Immature natural killer cell (primary cell): ENCODE measurements at regions not wholly inside any gene's neighbourhood (a gene's known extent, or its start where the extent isn't known, plus 50 kb on each side); places are given as distances from the start of the nearest gene placed in this dataset.

Experiments used
- DNase-seq, 3 donors: peaks; one replicate each; pipeline ENCODE4 v3.0.0; 2022; ENCODE audit warnings: mixed read lengths in 1 of 3
- H3K27ac Mint-ChIP-seq, 6 donors: one replicate each; pipeline ENCODE4 v1.8.0; 2020; ENCODE audit warnings: mixed read lengths in 6 of 6, mild to moderate bottlenecking in 5 of 6, inconsistent platforms in 4 of 6, moderate library complexity in 3 of 6
- H3K27me3 Mint-ChIP-seq, 3 donors: one replicate each; pipeline ENCODE4 v1.8.0; 2020 to 2021; ENCODE audit warnings: low read depth in 3 of 3, mild to moderate bottlenecking in 3 of 3, mixed read lengths in 3 of 3, moderate library complexity in 3 of 3, inconsistent platforms in 1 of 3
- H3K36me3 Mint-ChIP-seq, 3 donors: one replicate each; pipeline ENCODE4 v1.8.0; 2020; ENCODE audit warnings: mixed read lengths in 3 of 3, inconsistent platforms in 2 of 3, mild to moderate bottlenecking in 2 of 3
- H3K4me1 Mint-ChIP-seq, 2 donors: one replicate each; pipeline ENCODE4 v1.8.0; 2020; ENCODE audit warnings: inconsistent platforms in 2 of 2, mild to moderate bottlenecking in 2 of 2, mixed read lengths in 2 of 2, moderate library complexity in 1 of 2
- H3K4me3 Mint-ChIP-seq, 5 donors: one replicate each; pipeline ENCODE4 v1.8.0; 2020; ENCODE audit warnings: mild to moderate bottlenecking in 5 of 5, mixed read lengths in 5 of 5, inconsistent platforms in 3 of 5, moderate library complexity in 3 of 5
- H3K9me3 Mint-ChIP-seq, 6 donors: one replicate each; pipeline ENCODE4 v1.8.0; 2020; ENCODE audit warnings: mild to moderate bottlenecking in 6 of 6, mixed read lengths in 6 of 6, inconsistent platforms in 4 of 6, moderate library complexity in 3 of 6

GRCh38 chr9:10930081-10930480 is 317.3 kb upstream of the PTPRD start:
- Mint-ChIP-seq H3K27ac (no peak overlapping the region), H3K27me3 (peaks cover 0 to 2% (median 0%) of the 10 kb centered on the region in 3 donors), H3K36me3 (peaks cover 0 to under 1% (median 0%) of the 10 kb centered on the region in 3 donors), H3K4me3 (no peak overlapping the region), H3K9me3 (peaks cover 6 to 50% (median 22%) of the 10 kb centered on the region in 6 donors), H3K4me1 (no peaks in the 10 kb centered on the region)
- no peak for DNase-seq

- peaks cover 0 to 4% (median 3%) of the 10 kb centered on the region in 3 donors for H3K36me3 Mint-ChIP-seq
Measured at GRCh38 chr9:10946676-10947410, 334.0 kb upstream of the PTPRD start.

GRCh38 chr9:10957878-10958277 is 345.1 kb upstream of the PTPRD start:
- H3K4me1 Mint-ChIP-seq: no peaks in the 10 kb centered on the region
- no peak for DNase-seq
- H3K4me3 Mint-ChIP-seq: no peak overlapping the region
- no peak overlapping the region for H3K27ac Mint-ChIP-seq
- H3K27me3 Mint-ChIP-seq: peaks cover 0 to 4% (median 0%) of the 10 kb centered on the region in 3 donors
- H3K36me3 Mint-ChIP-seq: peaks cover 0 to 4% (median 0%) of the 10 kb centered on the region in 3 donors
- H3K9me3 Mint-ChIP-seq: peaks cover 11 to 49% (median 29%) of the 10 kb centered on the region in 6 donors

More at GRCh38 chr9:10946676-10947410, 334.0 kb upstream of the PTPRD start:
- Mint-ChIP-seq H3K27ac (no peak overlapping the region), H3K4me3 (no peak overlapping the region), H3K4me1 (no peaks in the 10 kb centered on the region), H3K9me3 (peaks cover 13 to 34% (median 27%) of the 10 kb centered on the region in 6 donors), H3K27me3 (peaks cover 0 to 2% (median 1%) of the 10 kb centered on the region in 3 donors)
- no peak for DNase-seq

GRCh38 chr9:10961883-10962282 is 349.1 kb upstream of the PTPRD start:
- H3K27me3 Mint-ChIP-seq: peaks cover 0 to 6% (median 0%) of the 10 kb centered on the region in 3 donors
- peaks cover 13 to 66% (median 35%) of the 10 kb centered on the region in 6 donors for H3K9me3 Mint-ChIP-seq
- H3K4me1 Mint-ChIP-seq: no peaks in the 10 kb centered on the region
- H3K36me3 Mint-ChIP-seq: peaks cover 0 to 4% (median 0%) of the 10 kb centered on the region in 3 donors
- no peak overlapping the region for H3K27ac Mint-ChIP-seq
- H3K4me3 Mint-ChIP-seq: no peak overlapping the region
- no peak for DNase-seq

GRCh38 chr9:10983251-10983650 is 370.4 kb upstream of the PTPRD start:
- Mint-ChIP-seq H3K27ac (no peak overlapping the region), H3K4me3 (no peak overlapping the region), H3K9me3 (peaks cover 0 to 36% (median 23%) of the 10 kb centered on the region in 6 donors), H3K36me3 (no peaks in the 10 kb centered on the region), H3K4me1 (no peaks in the 10 kb centered on the region), H3K27me3 (no peaks in the 10 kb centered on the region)
- DNase-seq: no peak

GRCh38 chr9:10999646-11000045 is 386.8 kb upstream of the PTPRD start:
- no peak overlapping the region for H3K27ac Mint-ChIP-seq
- no peak overlapping the region for H3K4me3 Mint-ChIP-seq
- no peak for DNase-seq
- H3K9me3 Mint-ChIP-seq: peaks cover 17 to 54% (median 32%) of the 10 kb centered on the region in 6 donors
- peaks cover 0 to 3% (median 0%) of the 10 kb centered on the region in 3 donors for H3K27me3 Mint-ChIP-seq
- no peaks in the 10 kb centered on the region for H3K4me1 Mint-ChIP-seq
- H3K36me3 Mint-ChIP-seq: peaks cover 0 to 3% (median 2%) of the 10 kb centered on the region in 3 donors

GRCh38 chr9:11001546-11001945 is 388.7 kb upstream of the PTPRD start:
- Mint-ChIP-seq H3K36me3 (peaks cover 0 to 3% (median 0%) of the 10 kb centered on the region in 3 donors), H3K27me3 (peaks cover 0 to 2% (median 0%) of the 10 kb centered on the region in 3 donors), H3K27ac (no peak overlapping the region), H3K4me3 (no peak overlapping the region), H3K4me1 (no peaks in the 10 kb centered on the region), H3K9me3 (peaks cover 17 to 54% (median 27%) of the 10 kb centered on the region in 6 donors)
- DNase-seq: no peak

GRCh38 chr9:11002705-11003104 is 389.9 kb upstream of the PTPRD start:
- Mint-ChIP-seq H3K27me3 (peaks cover 0 to 2% (median 0%) of the 10 kb centered on the region in 3 donors), H3K36me3 (peaks cover 0 to 3% (median 0%) of the 10 kb centered on the region in 3 donors), H3K27ac (no peak overlapping the region), H3K4me3 (no peak overlapping the region), H3K4me1 (no peaks in the 10 kb centered on the region), H3K9me3 (peaks cover 17 to 50% (median 21%) of the 10 kb centered on the region in 6 donors)
- DNase-seq: no peak

GRCh38 chr9:11003836-11004235 is 391.0 kb upstream of the PTPRD start:
- Mint-ChIP-seq H3K36me3 (peaks cover 0 to 3% (median 0%) of the 10 kb centered on the region in 3 donors), H3K4me1 (no peaks in the 10 kb centered on the region), H3K4me3 (no peak overlapping the region), H3K27ac (no peak overlapping the region), H3K9me3 (peaks cover 19 to 56% (median 26%) of the 10 kb centered on the region in 6 donors), H3K27me3 (peaks cover 0 to 2% (median 0%) of the 10 kb centered on the region in 3 donors)
- DNase-seq: no peak

GRCh38 chr9:11011696-11012095 is 398.9 kb upstream of the PTPRD start:
- H3K27ac Mint-ChIP-seq: no peak overlapping the region
- H3K4me3 Mint-ChIP-seq: no peak overlapping the region
- DNase-seq: no peak
- peaks cover 18 to 64% (median 40%) of the 10 kb centered on the region in 6 donors for H3K9me3 Mint-ChIP-seq
- H3K4me1 Mint-ChIP-seq: peaks cover 0 to 1% of the 10 kb centered on the region in 2 donors
- H3K36me3 Mint-ChIP-seq: no peaks in the 10 kb centered on the region
- H3K27me3 Mint-ChIP-seq: no peaks in the 10 kb centered on the region

- Mint-ChIP-seq H3K4me1 (peaks cover 0 to 1% of the 10 kb centered on the region in 2 donors), H3K9me3 (peaks cover 17 to 72% (median 47%) of the 10 kb centered on the region in 6 donors), H3K4me3 (no peak overlapping the region), H3K27me3 (no peaks in the 10 kb centered on the region), H3K27ac (no peak overlapping the region), H3K36me3 (peaks cover 0 to 5% (median 0%) of the 10 kb centered on the region in 3 donors)
- no peak for DNase-seq
Measured at GRCh38 chr9:11016081-11016480, 403.3 kb upstream of the PTPRD start.

- Mint-ChIP-seq H3K27me3 (no peaks in the 10 kb centered on the region), H3K4me1 (no peaks in the 10 kb centered on the region), H3K27ac (no peak overlapping the region), H3K4me3 (no peak overlapping the region), H3K36me3 (peaks cover 0 to 3% (median 0%) of the 10 kb centered on the region in 3 donors), H3K9me3 (peaks cover 9 to 49% (median 22%) of the 10 kb centered on the region in 6 donors)
- DNase-seq: no peak
Measured at GRCh38 chr9:11023201-11023600, 410.4 kb upstream of the PTPRD start.

- Mint-ChIP-seq H3K4me3 (no peak overlapping the region), H3K27me3 (no peaks in the 10 kb centered on the region)
- DNase-seq: no peak
Measured at GRCh38 chr9:11025775-11026174, 413.0 kb upstream of the PTPRD start.

GRCh38 chr9:11038366-11038765 is 425.6 kb upstream of the PTPRD start:
- peaks cover 0 to 6% (median 4%) of the 10 kb centered on the region in 3 donors for H3K36me3 Mint-ChIP-seq

More at GRCh38 chr9:11025775-11026174, 413.0 kb upstream of the PTPRD start:
- Mint-ChIP-seq H3K4me1 (no peaks in the 10 kb centered on the region), H3K36me3 (peaks cover 0 to 3% (median 0%) of the 10 kb centered on the region in 3 donors), H3K27ac (no peak overlapping the region), H3K9me3 (peaks cover 11 to 33% (median 23%) of the 10 kb centered on the region in 6 donors)

More at GRCh38 chr9:11038366-11038765, 425.6 kb upstream of the PTPRD start:
- H3K4me1 Mint-ChIP-seq: no peaks in the 10 kb centered on the region
- H3K27me3 Mint-ChIP-seq: no peaks in the 10 kb centered on the region
- DNase-seq: no peak
- H3K27ac Mint-ChIP-seq: no peak overlapping the region
- peaks cover 14 to 66% (median 50%) of the 10 kb centered on the region in 6 donors for H3K9me3 Mint-ChIP-seq
- no peak overlapping the region for H3K4me3 Mint-ChIP-seq
